IPS DF 6.9 (cell line): ENCODE measurements at regions not wholly inside any gene's neighbourhood (a gene's known extent, or its start where the extent isn't known, plus 50 kb on each side); places are given as distances from the start of the nearest gene placed in this dataset.
"Not testable (repeated sequence)": the region's sequence is repeated elsewhere in the genome, so short reads cannot be mapped to it uniquely, and the experiment has no call there.

Source experiments
- DNase-seq: peaks from one replicate; pipeline ENCODE4 v3.0.0-alpha.2; 2013; ENCODE audit warnings: low read depth, low spot score
- H3K27ac ChIP-seq: one replicate; pipeline ENCODE4 v1.5.1; 2013; ENCODE audit warnings: low read length, control low read depth
- H3K27me3 ChIP-seq: 2 replicates; pipeline ENCODE4 v1.6.1; 2013; ENCODE audit warnings: mild to moderate bottlenecking, low read length; ENCODE audit not compliant: control insufficient read depth, insufficient read depth
- H3K36me3 ChIP-seq: 2 replicates; pipeline ENCODE4 v1.6.1; 2013; ENCODE audit warnings: low read length; ENCODE audit not compliant: control insufficient read depth, insufficient read depth
- H3K4me1 ChIP-seq: 2 replicates; pipeline ENCODE4 v1.6.1; 2013; ENCODE audit warnings: low read length; ENCODE audit not compliant: control insufficient read depth, insufficient read depth
- H3K4me3 ChIP-seq: 2 replicates; pipeline ENCODE4 v1.5.1; 2013; ENCODE audit warnings: mild to moderate bottlenecking, low read length
- H3K9me3 ChIP-seq: 2 replicates; pipeline ENCODE4 v1.6.1; 2013; ENCODE audit warnings: low read length, inconsistent platforms; ENCODE audit not compliant: control insufficient read depth, insufficient read depth
- WGBS: extraction: QIAGEN DNeasy Blood & Tissue Kit; methylation state at CpG from one replicate; pipeline ENCODE4 v1.1.7; 2013; ENCODE audit warnings: mixed read lengths, missing lambda C conversion rate; ENCODE audit not compliant: insufficient read length, insufficient coverage; 5-methylcytosine and 5-hydroxymethylcytosine counted together

DNA sequence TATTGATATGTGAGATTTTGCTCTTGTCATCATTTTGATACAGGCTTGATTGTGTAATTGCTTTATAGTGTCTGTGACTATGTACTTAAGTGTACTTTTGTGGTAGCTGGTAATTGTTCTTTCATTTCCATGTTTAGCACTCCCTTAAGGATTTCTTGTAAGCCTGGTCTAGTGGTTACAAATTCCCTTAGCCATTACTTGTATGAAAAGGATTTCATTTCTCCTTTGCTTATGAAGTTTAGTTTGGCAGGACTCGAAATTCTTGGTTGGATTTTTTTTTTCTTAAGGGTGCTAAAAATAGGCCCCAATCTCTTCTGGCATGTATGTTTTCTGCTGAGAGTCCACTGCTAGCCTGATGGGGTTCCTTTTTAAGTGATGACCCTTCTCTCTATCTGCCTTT, 346.8 kb downstream of the JRKL start:
- Histone ChIP-seq H3K36me3 (no peaks in the 10 kb centered on the region), H3K27me3 (no peaks in the 10 kb centered on the region), H3K9me3 (no peaks in the 10 kb centered on the region), H3K4me3 (no peak overlapping the region), H3K27ac (no peak overlapping the region), H3K4me1 (no peaks in the 10 kb centered on the region)
- WGBS = no CpG with 5 or more reads among the region's 1 CpG
- no peak for DNase-seq

DNA sequence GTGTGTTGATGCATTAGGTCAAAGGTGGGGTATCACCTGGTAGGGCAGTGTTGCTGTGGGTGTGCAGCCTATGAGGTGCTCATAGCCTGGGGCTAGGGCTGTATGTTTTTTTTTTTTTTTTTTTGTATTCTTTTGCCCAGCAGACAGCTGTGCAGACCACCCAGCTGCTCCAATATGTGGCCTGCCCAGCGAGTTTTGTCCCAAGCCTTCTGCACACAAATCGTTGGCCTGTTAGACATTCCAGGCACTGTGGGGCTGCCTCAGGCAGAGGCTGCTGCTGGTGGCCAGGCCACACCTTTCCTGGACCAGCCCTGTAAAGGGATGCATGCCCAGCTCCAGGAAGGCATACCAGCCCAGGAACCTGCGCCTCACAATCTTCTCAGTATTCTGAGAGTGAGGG, 348.5 kb downstream of the JRKL start:
- no peak for DNase-seq
- H3K4me3 ChIP-seq = no peak overlapping the region
- no peaks in the 10 kb centered on the region for H3K4me1 ChIP-seq
- H3K27ac ChIP-seq = no peak overlapping the region
- H3K27me3 ChIP-seq = no peaks in the 10 kb centered on the region
- no peaks in the 10 kb centered on the region for H3K9me3 ChIP-seq
- no CpG with 5 or more reads among the region's 3 CpGs for WGBS
- H3K36me3 ChIP-seq = no peaks in the 10 kb centered on the region

DNA sequence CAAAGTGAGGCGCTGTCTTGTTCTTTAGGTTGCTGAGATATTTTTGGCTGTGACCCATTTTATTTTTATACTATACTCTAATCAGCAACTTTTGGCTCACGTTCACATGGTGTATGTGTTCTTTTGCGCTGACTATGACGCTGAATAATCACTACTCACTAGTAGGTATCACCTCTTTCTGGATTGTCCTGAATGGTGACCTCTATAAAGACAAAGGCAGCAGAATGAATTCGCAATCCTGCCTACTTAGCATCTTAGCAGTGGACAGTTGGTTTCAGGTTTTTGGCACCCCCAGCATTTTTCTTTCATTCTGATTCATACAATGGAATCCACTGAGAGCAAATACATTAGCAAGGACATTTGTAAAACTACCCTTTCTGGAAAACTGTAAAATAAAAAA, 351.3 kb downstream of the JRKL start:
- H3K9me3 ChIP-seq = no peaks in the 10 kb centered on the region
- no peaks in the 10 kb centered on the region for H3K4me1 ChIP-seq
- H3K36me3 ChIP-seq = no peaks in the 10 kb centered on the region
- no peaks in the 10 kb centered on the region for H3K27me3 ChIP-seq
- no CpG with 5 or more reads among the region's 5 CpGs for WGBS
- no peak overlapping the region for H3K27ac ChIP-seq
- H3K4me3 ChIP-seq = no peak overlapping the region
- no peak for DNase-seq

DNA sequence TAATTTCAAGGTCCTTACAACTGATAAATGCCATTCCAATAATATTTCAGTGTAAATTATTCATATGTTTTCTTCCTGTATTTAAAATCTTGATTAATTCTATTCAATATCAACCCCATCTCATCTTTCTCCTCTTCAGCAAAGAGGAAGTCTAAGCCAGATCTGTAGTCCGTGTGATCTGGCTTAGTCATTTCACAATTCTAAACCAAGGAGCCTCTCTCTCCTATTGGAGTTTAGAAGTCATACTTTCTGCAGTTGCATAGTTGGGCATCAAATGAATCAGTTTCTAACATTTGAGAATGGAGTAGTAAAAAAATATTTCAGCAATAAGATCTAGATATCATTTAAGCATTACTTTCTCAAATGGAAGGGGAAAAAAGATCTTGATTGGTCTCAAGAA, 354.9 kb downstream of the JRKL start:
- Histone ChIP-seq H3K4me3 (no peak overlapping the region), H3K4me1 (no peaks in the 10 kb centered on the region), H3K36me3 (no peaks in the 10 kb centered on the region), H3K27ac (no peak overlapping the region), H3K27me3 (no peaks in the 10 kb centered on the region), H3K9me3 (no peaks in the 10 kb centered on the region)
- DNase-seq = no peak
- WGBS = no CpG with 5 or more reads among the region's 1 CpG

DNA sequence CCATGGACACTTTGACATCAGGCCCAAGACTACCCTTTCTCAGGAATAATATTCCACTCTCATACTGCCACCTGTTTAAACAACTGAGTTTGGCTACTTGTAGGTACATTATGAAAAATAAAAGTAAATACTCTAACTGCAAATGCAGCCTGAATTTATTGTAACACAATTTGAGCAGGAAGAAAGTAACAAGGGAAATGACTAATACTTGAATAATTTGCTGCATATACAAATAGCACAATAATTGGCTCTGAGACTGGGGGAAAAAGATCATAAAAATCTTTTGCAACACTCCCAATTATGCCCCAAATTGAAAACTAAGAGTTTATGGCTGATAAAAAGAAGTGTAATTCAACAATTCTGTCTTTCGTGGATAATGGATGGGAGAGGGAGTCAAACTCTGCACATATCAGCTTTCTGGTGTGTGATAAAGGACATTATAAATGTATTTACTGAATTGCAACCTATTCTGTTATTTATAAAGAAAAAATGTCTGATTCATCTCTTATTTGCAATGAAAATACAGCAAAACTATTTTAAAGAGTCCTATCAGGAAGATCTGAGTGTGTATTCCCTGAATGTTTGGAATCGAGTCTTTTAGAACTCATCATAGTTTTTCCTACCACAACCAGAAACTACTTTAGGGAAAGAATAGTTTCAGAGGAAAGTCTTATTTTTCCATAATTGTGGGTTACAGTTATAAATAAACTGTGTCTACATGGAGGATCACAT, 359.0 kb downstream of the JRKL start:
- Histone ChIP-seq H3K9me3 (no peaks in the 10 kb centered on the region), H3K36me3 (no peaks in the 10 kb centered on the region), H3K27ac (no peak overlapping the region), H3K27me3 (no peaks in the 10 kb centered on the region), H3K4me1 (no peaks in the 10 kb centered on the region), H3K4me3 (no peak overlapping the region)
- no CpG with 5 or more reads among the region's 2 CpGs for WGBS
- DNase-seq = no peak

DNA sequence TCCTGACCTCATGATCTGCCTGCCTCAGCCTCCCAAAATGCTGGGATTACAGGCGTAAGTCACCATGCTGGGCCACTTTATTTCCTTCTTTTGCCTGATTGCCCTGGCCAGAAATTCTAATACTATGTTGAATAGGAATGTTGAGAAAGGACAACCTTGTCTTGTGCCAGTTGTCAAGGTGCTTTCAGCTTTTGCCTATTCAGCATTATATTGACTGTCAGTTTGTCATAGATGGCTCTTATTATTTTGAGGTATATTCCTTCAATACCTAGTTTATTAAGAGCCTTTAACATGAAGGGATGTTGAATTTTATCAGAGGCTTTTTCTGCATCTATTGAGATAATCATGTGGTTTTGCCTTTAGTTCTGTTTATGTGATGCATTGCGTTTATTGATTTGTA, 362.0 kb downstream of the JRKL start:
- not testable (repeated sequence) for H3K36me3 ChIP-seq, H3K27ac ChIP-seq
- WGBS = no CpG with 5 or more reads among the region's 2 CpGs

DNA sequence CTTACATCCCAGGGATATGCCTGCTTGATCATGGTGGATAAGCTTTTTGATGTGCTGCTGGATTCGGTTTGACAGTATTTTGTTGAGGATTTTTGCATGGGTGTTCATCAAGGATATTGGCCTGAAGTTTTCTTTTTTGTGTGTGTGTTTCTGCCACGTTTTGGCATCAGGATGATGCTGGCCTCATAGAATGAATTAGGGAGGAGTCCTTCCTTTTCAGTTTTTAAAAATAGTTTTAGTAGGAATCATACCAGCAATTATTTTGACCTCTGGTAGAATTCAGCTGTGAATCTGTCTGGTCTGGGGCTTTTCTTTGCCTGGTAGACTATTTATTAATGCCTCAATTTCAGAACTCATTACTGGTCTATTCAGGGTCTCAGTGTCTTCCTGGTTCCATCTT, 362.4 kb downstream of the JRKL start:
- Histone ChIP-seq H3K27ac (no peak overlapping the region), H3K27me3 (no peaks in the 10 kb centered on the region), H3K4me1 (no peaks in the 10 kb centered on the region), H3K4me3 (no peak overlapping the region), H3K36me3 (no peaks in the 10 kb centered on the region), H3K9me3 (no peaks in the 10 kb centered on the region)
- DNase-seq = no peak
- no CpG with 5 or more reads among the region's 2 CpGs for WGBS

More for the DNA sequence above, 362.0 kb downstream of the JRKL start:
- H3K27me3 ChIP-seq, H3K4me1 ChIP-seq, H3K4me3 ChIP-seq, H3K9me3 ChIP-seq, DNase-seq: not testable (repeated sequence)

DNA sequence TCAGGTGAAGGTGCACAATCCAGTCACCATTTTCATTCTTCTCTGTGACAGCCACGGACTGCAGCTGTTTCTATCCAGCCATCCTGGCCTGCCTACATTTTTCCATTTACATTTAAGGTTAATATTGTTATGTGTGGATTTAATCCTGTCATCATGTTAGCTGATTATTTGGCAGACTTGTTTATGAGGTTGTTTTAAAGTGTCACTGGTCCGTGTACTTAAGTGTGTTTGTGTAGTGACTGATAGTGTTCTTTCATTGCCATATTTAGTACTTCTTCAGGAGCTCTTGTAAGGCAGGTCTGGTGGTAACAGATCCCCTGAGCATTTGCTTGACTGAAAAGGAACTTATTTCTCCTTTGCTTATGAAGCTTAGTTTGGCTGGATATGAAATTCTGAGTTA, 364.2 kb downstream of the JRKL start:
- H3K4me3 ChIP-seq = no peak overlapping the region
- H3K27me3 ChIP-seq = no peaks in the 10 kb centered on the region
- no peaks in the 10 kb centered on the region for H3K4me1 ChIP-seq
- no peaks in the 10 kb centered on the region for H3K9me3 ChIP-seq
- H3K36me3 ChIP-seq = no peaks in the 10 kb centered on the region
- DNase-seq = no peak
- WGBS = no CpG with 5 or more reads among the region's 2 CpGs
- no peak overlapping the region for H3K27ac ChIP-seq

DNA sequence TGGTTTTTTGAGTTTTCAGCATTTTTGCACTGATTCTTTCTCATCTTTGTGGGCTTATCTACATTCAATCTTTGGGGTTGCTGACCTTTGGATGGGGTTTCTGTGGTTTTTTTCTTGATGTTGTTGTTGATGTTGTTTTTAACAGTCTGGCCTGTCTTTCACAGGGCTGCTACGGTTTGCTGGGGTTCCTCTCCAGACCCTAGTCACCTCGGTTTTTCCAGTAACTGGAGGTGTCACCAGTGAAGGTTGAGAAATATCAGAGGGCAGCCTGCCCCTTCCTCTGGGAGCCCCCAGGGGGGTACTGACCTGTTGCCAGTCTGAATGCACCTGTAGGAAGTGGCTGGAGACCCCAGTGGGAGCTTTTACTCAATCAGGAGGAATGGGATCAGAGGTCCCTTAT, 365.4 kb downstream of the JRKL start:
- H3K36me3 ChIP-seq = no peaks in the 10 kb centered on the region
- DNase-seq = no peak
- no peaks in the 10 kb centered on the region for H3K4me1 ChIP-seq
- no peaks in the 10 kb centered on the region for H3K27me3 ChIP-seq
- no peak overlapping the region for H3K27ac ChIP-seq
- no peak overlapping the region for H3K4me3 ChIP-seq
- WGBS = no CpG with 5 or more reads among the region's 2 CpGs
- no peaks in the 10 kb centered on the region for H3K9me3 ChIP-seq

DNA sequence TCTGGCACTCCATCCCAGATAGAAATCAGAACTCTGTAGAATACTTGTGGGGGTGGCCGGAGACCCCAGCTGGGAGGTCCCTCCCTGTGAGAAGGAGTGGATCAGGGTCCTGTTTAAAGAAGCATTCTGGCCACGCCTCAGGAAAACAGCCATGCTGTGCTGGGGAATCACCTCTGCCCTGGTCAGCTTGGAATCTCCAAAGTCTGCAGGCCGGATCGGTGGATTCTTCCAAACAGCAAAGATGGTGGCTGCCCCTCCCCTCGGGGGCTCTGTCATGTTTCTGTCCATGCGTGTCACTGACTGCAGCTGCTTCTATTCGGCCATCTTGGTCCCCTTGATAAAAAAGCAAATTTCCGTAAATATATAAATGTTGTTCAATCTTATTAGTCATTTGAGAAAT, 365.9 kb downstream of the JRKL start:
- DNase-seq = no peak
- Histone ChIP-seq H3K4me1 (no peaks in the 10 kb centered on the region), H3K9me3 (no peaks in the 10 kb centered on the region), H3K4me3 (no peak overlapping the region), H3K27ac (no peak overlapping the region), H3K36me3 (no peaks in the 10 kb centered on the region), H3K27me3 (no peaks in the 10 kb centered on the region)
- WGBS = no CpG with 5 or more reads among the region's 8 CpGs

DNA sequence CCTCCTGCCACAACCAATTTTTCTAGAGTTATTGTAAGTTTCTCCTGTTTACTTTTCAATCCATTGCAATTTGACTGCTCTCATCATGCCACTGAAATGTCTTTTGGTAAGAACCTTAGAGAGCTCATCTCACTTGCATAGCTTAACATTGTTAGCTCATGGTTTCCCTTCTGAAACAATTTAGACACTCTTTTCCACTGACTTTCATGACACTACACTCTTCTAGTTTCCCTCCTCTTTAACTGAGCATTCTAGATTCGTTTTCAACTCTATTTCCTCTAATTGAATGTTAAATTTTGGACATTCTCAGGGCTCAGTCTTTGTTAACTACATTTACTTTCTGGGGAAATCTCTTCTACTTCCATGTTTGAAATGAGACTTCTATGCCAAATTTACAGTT, 369.1 kb downstream of the JRKL start:
- Histone ChIP-seq H3K27ac (no peak overlapping the region), H3K4me3 (no peak overlapping the region), H3K9me3 (no peaks in the 10 kb centered on the region), H3K36me3 (no peaks in the 10 kb centered on the region), H3K27me3 (no peaks in the 10 kb centered on the region), H3K4me1 (no peaks in the 10 kb centered on the region)
- no peak for DNase-seq
- no CpG with 5 or more reads among the region's 1 CpG for WGBS
